PC-3 (cell line): ENCODE measurements at regions not wholly inside any gene's neighbourhood (a gene's known extent, or its start where the extent isn't known, plus 50 kb on each side); places are given as distances from the start of the nearest gene placed in this dataset.

Experiments used
- ATAC-seq: fragments of 200-7000 bp; cut with Tn5 transposase; 2 replicates; pipeline ENCODE4 v1.9.1; 2020; ENCODE audit warnings: mild to moderate bottlenecking, moderate library complexity
- BruUV-seq: library from RNA; stranded (reverse); fragments of 400-500 nt; replicated peaks from 2 replicates; lab custom pipeline; 2021; lab: Mats Ljungman, UMichigan
- CTCF ChIA-PET: fragments of 300-600 bp; sonication (Branson Sonifier 250); formaldehyde crosslinking; loops from one replicate; lab custom pipeline; 2022; ENCODE audit warnings: antibody characterized with exemption; lab: Charles Lee
- POLR2A ChIA-PET: fragments of 300-600 bp; sonication (Branson Sonifier 250); formaldehyde crosslinking; loops from one replicate; lab custom pipeline; 2022; ENCODE audit warnings: antibody characterized with exemption; ENCODE audit not compliant: unreplicated experiment; lab: Charles Lee
- DNase-seq: peaks from one replicate; pipeline ENCODE4 v3.0.0-alpha.2; 2015
- H2AFZ ChIP-seq: fragments of 300-600 bp; sonication (generic); 2 replicates; pipeline ENCODE4 v1.6.0; 2016; ENCODE audit warnings: antibody characterized with exemption, low read length
- H3F3A ChIP-seq: fragments of 300-600 bp; sonication (generic); one replicate; pipeline ENCODE4 v1.6.0; 2017; ENCODE audit warnings: antibody characterized with exemption, low read length, control low read depth, mild to moderate bottlenecking; ENCODE audit not compliant: unreplicated experiment
- H3K27ac ChIP-seq: fragments of 300-600 bp; sonication (generic); 2 replicates; pipeline ENCODE4 v1.5.1; 2016; ENCODE audit warnings: mild to moderate bottlenecking, low read length
- H3K27me3 ChIP-seq: fragments of 300-600 bp; sonication (generic); 2 replicates; pipeline ENCODE4 v1.6.1; 2016; ENCODE audit warnings: low read length, mixed read lengths
- H3K36me3 ChIP-seq: fragments of 300-600 bp; sonication (generic); 2 replicates; pipeline ENCODE4 v1.6.1; 2016; ENCODE audit warnings: low read depth, mixed run types, low read length, mixed read lengths
- H3K4me1 ChIP-seq: fragments of 300-600 bp; sonication (generic); 2 replicates; pipeline ENCODE4 v1.5.1; 2016; ENCODE audit warnings: low read length; ENCODE audit not compliant: insufficient read depth
- H3K4me2 ChIP-seq: fragments of 300-600 bp; sonication (generic); 2 replicates; pipeline ENCODE4 v1.6.0; 2016; ENCODE audit warnings: low read length
- H3K4me3 ChIP-seq: fragments of 300-600 bp; sonication (generic); 2 replicates; pipeline ENCODE4 v1.5.1; 2016; ENCODE audit warnings: mild to moderate bottlenecking, low read length, mixed read lengths
- H3K79me2 ChIP-seq: fragments of 300-600 bp; sonication (generic); 2 replicates; pipeline ENCODE4 v1.6.1; 2017; ENCODE audit warnings: low read length, mixed read lengths
- H3K9ac ChIP-seq: fragments of 300-600 bp; sonication (generic); 2 replicates; pipeline ENCODE4 v1.6.0; 2016; ENCODE audit warnings: mild to moderate bottlenecking, low read length
- H3K9me2 ChIP-seq: fragments of 300-600 bp; sonication (generic); replicated peaks from 2 replicates; pipeline ENCODE4 v1.6.1; 2016; ENCODE audit warnings: mixed run types, low read length, mixed read lengths
- H3K9me3 ChIP-seq: fragments of 300-600 bp; sonication (generic); 2 replicates; pipeline ENCODE4 v1.6.1; 2016; ENCODE audit warnings: low read length, mixed read lengths
- H4K20me1 ChIP-seq: fragments of 300-600 bp; sonication (generic); 2 replicates; pipeline ENCODE4 v1.6.1; 2016; ENCODE audit warnings: low read length, mixed read lengths
- EZH2 ChIP-seq: fragments of 300-600 bp; sonication (generic); IDR thresholded peaks from one replicate; pipeline ENCODE4 v1.6.1; 2017; ENCODE audit warnings: antibody characterized with exemption, mild to moderate bottlenecking, low read length; ENCODE audit not compliant: unreplicated experiment
- EZH2phosphoT487 ChIP-seq: fragments of 300-600 bp; sonication (generic); IDR thresholded peaks from 2 replicates; pipeline ENCODE4 v1.6.1; 2018; ENCODE audit warnings: mild to moderate bottlenecking, antibody characterized with exemption, low read length, borderline replicate concordance
- intact Hi-C: fragments of 100-400 bp; cut with micrococcal nuclease; formaldehyde crosslinking; loops from 2 replicates; pipeline ENCODE4 v1.9.0; 2023
- TF ChIP-seq, protein P1 (sequence below): fragments of 300-600 bp; sonication (generic); conservative IDR thresholded peaks from 2 replicates; pipeline ENCODE4 v1.5.1; 2017; ENCODE audit warnings: antibody characterized with exemption, low read depth, mild to moderate bottlenecking, low read length

DNA sequence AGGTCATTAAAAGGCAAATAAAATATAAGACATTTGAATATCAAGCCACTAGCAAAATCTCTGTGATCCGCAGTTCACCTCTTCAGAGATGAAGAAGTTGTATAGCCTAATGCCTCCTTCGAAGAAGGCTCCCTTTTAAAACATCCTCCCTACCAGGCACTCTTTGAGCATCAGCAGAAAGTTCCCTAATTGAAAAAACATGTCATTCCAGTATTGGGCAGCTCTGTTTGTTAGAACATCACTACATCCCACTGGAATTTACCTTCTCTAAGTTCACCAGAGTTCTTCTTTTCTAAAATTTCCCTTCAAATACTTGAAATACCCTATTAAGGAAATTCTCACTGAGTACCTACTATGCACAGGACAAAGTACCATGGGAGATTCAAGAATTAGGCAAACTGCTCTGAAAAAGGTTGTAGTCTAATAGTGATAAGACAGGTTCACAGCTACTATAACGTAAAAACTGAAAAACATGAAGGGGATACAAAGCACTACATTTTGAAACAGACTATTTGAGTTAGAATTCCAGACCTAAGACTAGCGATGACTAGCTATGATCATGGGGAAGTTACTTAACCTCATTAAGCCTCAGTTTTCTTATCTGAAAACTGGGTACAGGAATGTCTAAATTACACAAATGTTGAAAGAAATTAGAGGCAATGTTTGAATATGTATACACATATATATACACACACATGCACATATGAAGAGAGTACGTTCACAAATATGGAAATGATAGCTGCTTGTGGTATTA is 128.7 kb downstream of the ELAPOR2 start:
- TF ChIP-seq EZH2: no peak
- TF ChIP-seq, protein P1, sequence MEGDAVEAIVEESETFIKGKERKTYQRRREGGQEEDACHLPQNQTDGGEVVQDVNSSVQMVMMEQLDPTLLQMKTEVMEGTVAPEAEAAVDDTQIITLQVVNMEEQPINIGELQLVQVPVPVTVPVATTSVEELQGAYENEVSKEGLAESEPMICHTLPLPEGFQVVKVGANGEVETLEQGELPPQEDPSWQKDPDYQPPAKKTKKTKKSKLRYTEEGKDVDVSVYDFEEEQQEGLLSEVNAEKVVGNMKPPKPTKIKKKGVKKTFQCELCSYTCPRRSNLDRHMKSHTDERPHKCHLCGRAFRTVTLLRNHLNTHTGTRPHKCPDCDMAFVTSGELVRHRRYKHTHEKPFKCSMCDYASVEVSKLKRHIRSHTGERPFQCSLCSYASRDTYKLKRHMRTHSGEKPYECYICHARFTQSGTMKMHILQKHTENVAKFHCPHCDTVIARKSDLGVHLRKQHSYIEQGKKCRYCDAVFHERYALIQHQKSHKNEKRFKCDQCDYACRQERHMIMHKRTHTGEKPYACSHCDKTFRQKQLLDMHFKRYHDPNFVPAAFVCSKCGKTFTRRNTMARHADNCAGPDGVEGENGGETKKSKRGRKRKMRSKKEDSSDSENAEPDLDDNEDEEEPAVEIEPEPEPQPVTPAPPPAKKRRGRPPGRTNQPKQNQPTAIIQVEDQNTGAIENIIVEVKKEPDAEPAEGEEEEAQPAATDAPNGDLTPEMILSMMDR: no peak
- no peak for TF ChIP-seq EZH2phosphoT487
- intact Hi-C loops: loop anchor here (5.0 kb wide), 1 partner anchor 292 kb away; no protein-coding TSS in a partner anchor

DNA sequence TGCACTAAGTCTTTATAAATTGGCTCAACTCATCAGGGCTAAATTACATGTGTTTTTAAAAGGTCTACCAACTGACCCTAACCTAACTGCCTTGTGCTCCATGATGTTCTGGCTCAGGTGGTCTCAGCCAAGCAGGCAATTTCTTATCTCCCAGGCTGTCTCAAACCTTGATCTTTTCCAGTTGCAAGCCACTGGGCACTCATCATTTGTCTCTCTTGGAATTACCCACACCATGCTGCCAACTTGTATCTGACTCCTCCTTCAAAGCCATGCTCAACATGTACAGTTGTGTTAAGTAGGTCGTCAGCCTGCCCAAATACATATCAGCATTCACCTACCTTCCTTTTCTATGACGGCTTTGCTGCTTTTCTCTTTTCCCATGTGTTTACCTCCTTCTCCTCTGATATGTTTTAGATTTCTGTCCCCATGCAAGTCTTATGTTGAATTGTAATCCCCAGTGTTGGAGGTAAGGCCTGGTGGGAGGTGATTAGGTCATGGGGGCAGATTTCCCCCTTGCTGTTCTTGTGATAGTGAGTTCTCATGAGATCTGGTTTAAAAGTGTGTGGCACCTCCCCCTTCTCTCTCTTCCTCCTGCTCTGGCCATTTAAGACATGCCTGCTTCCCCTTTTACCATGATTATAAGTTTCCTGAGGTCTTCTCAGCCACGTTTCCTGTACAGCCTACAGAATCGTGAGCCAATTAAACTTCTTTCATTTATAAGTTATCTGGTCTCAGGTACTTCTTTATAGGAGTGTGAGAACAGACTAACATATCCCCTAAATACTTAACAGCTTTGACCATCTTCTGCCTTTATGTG is 130.0 kb downstream of the ELAPOR2 start:
- Histone ChIP-seq H2AFZ (no peak overlapping the region), H3K4me2 (no peak overlapping the region), H3K9me2 (no peaks in the 10 kb centered on the region), H3K9me3 (no peaks in the 10 kb centered on the region), H3F3A (no peaks in the 10 kb centered on the region), H3K79me2 (no peaks in the 10 kb centered on the region), H4K20me1 (no peaks in the 10 kb centered on the region), H3K4me1 (peaks cover 19% of the 10 kb centered on the region), H3K36me3 (no peaks in the 10 kb centered on the region), H3K27ac (no peak overlapping the region), H3K27me3 (no peaks in the 10 kb centered on the region), H3K9ac (no peak overlapping the region), H3K4me3 (no peak overlapping the region)
- BruUV-seq: no TSS peak
- intact Hi-C loops: loop anchor here (5.0 kb wide), 1 partner anchor 293 kb away; no protein-coding TSS in a partner anchor
- TF ChIP-seq EZH2phosphoT487: no peak
- TF ChIP-seq EZH2: no peak
- TF ChIP-seq, protein P1: no peak
- no peak for ATAC-seq
- CTCF ChIA-PET: no interaction called here
- POLR2A ChIA-PET: no interaction called here
- DNase-seq: no peak

More for the DNA sequence above, 128.7 kb downstream of the ELAPOR2 start:
- no peaks in the 10 kb centered on the region for H3K9me2 ChIP-seq
- no peaks in the 10 kb centered on the region for H3F3A ChIP-seq
- H3K27me3 ChIP-seq: no peaks in the 10 kb centered on the region
- H3K36me3 ChIP-seq: no peaks in the 10 kb centered on the region
- ATAC-seq (no peak), DNase-seq (no peak)
- H3K4me3 ChIP-seq: no peak overlapping the region
- no TSS peak for BruUV-seq
- no peaks in the 10 kb centered on the region for H3K79me2 ChIP-seq
- POLR2A ChIA-PET: no interaction called here
- no peaks in the 10 kb centered on the region for H4K20me1 ChIP-seq
- H3K4me2 ChIP-seq: no peak overlapping the region
- CTCF ChIA-PET: no interaction called here
- H3K4me1 ChIP-seq: peaks cover 19% of the 10 kb centered on the region
- no peak overlapping the region for H3K9ac ChIP-seq
- no peak overlapping the region for H2AFZ ChIP-seq
- no peaks in the 10 kb centered on the region for H3K9me3 ChIP-seq
- H3K27ac ChIP-seq: no peak overlapping the region
